DND-41 (cell line): ENCODE measurements at regions not wholly inside any gene's neighbourhood (a gene's known extent, or its start where the extent isn't known, plus 50 kb on each side); places are given as distances from the start of the nearest gene placed in this dataset.

Experiments used
- ATAC-seq: fragments of 200-7000 bp; cut with Tn5 transposase; 3 replicates; pipeline ENCODE4 v1.9.1; 2021; ENCODE audit warnings: low read depth; ENCODE audit not compliant: insufficient read depth
- DNase-seq: peaks from one replicate; pipeline ENCODE4 v3.0.0-alpha.2; 2020
- H2AFZ ChIP-seq: 2 replicates; pipeline ENCODE4 v1.6.0; 2012; ENCODE audit warnings: low read depth, low read length
- H3K27ac ChIP-seq: 2 replicates; pipeline ENCODE4 v1.5.1; 2012; ENCODE audit warnings: low read length, inconsistent platforms
- H3K27me3 ChIP-seq: fragments of 200-600 bp; sonication (generic); 2 replicates; pipeline ENCODE4 v1.6.0; 2012; ENCODE audit warnings: low read length, mild to moderate bottlenecking, inconsistent platforms; ENCODE audit not compliant: insufficient read depth, poor library complexity
- H3K36me3 ChIP-seq: 2 replicates; pipeline ENCODE4 v1.5.1; 2012; ENCODE audit warnings: low read length, inconsistent platforms; ENCODE audit not compliant: insufficient read depth
- H3K4me1 ChIP-seq: 2 replicates; pipeline ENCODE4 v1.5.1; 2012; ENCODE audit warnings: mild to moderate bottlenecking, low read length; ENCODE audit not compliant: insufficient read depth
- H3K4me2 ChIP-seq: 2 replicates; pipeline ENCODE4 v1.6.0; 2012; ENCODE audit warnings: mild to moderate bottlenecking, moderate library complexity, low read length, inconsistent platforms; ENCODE audit not compliant: insufficient read depth
- H3K4me3 ChIP-seq, 2 experiments: fragments of 200-600 bp in 1 of 2; shearing (Covaris generic) in 1 of 2; 2 replicates each; pipeline ENCODE4 v1.5.1; 2012 to 2016; ENCODE audit warnings: inconsistent platforms in 2 of 2, low read length in 2 of 2, mild to moderate bottlenecking in 2 of 2, low read depth in 1 of 2, moderate library complexity in 1 of 2
- H3K79me2 ChIP-seq: 2 replicates; pipeline ENCODE4 v1.6.0; 2012; ENCODE audit warnings: low read length, inconsistent platforms; ENCODE audit not compliant: insufficient read depth
- H3K9ac ChIP-seq: 2 replicates; pipeline ENCODE4 v1.6.0; 2012; ENCODE audit warnings: low read depth, mild to moderate bottlenecking, inconsistent platforms, low read length, moderate library complexity
- H3K9me3 ChIP-seq: 2 replicates; pipeline ENCODE4 v1.5.1; 2012; ENCODE audit warnings: low read length, moderate library complexity, mild to moderate bottlenecking, inconsistent platforms; ENCODE audit not compliant: insufficient read depth, severe bottlenecking
- H4K20me1 ChIP-seq: 2 replicates; pipeline ENCODE4 v1.6.0; 2012; ENCODE audit warnings: low read length; ENCODE audit not compliant: insufficient read depth
- EZH2 ChIP-seq: IDR thresholded peaks from 3 replicates; pipeline ENCODE4 v1.6.1; 2012; ENCODE audit warnings: borderline replicate concordance, low read depth, mild to moderate bottlenecking, moderate library complexity, low read length, inconsistent platforms; ENCODE audit not compliant: severe bottlenecking
- TF ChIP-seq, protein P1 (sequence below): IDR thresholded peaks from 2 replicates; pipeline ENCODE4 v1.5.1; 2012; ENCODE audit warnings: borderline replicate concordance, low read length, moderate library complexity, mild to moderate bottlenecking; ENCODE audit not compliant: poor library complexity, severe bottlenecking; ENCODE audit errors: extremely low read depth

- no peak for TF ChIP-seq EZH2
- TF ChIP-seq, protein P1, sequence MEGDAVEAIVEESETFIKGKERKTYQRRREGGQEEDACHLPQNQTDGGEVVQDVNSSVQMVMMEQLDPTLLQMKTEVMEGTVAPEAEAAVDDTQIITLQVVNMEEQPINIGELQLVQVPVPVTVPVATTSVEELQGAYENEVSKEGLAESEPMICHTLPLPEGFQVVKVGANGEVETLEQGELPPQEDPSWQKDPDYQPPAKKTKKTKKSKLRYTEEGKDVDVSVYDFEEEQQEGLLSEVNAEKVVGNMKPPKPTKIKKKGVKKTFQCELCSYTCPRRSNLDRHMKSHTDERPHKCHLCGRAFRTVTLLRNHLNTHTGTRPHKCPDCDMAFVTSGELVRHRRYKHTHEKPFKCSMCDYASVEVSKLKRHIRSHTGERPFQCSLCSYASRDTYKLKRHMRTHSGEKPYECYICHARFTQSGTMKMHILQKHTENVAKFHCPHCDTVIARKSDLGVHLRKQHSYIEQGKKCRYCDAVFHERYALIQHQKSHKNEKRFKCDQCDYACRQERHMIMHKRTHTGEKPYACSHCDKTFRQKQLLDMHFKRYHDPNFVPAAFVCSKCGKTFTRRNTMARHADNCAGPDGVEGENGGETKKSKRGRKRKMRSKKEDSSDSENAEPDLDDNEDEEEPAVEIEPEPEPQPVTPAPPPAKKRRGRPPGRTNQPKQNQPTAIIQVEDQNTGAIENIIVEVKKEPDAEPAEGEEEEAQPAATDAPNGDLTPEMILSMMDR: no peak
- Histone ChIP-seq H2AFZ (no peak overlapping the region), H3K9me3 (no peaks in the 10 kb centered on the region), H4K20me1 (no peaks in the 10 kb centered on the region), H3K9ac (no peak overlapping the region), H3K4me3 (no peak overlapping the region), H3K27me3 (no peaks in the 10 kb centered on the region), H3K79me2 (no peaks in the 10 kb centered on the region), H3K4me1 (no peaks in the 10 kb centered on the region), H3K36me3 (no peaks in the 10 kb centered on the region), H3K4me2 (no peak overlapping the region), H3K27ac (no peak overlapping the region)
- ATAC-seq (no peak), DNase-seq (no peak)
Observed at GRCh38 chr9:79925326-79925725, 353.6 kb downstream of the TLE4 start.

GRCh38 chr9:79924836-79925235 is 353.1 kb downstream of the TLE4 start:
- ATAC-seq (no peak), DNase-seq (no peak)
- Histone ChIP-seq H3K27ac (no peak overlapping the region), H3K9me3 (no peaks in the 10 kb centered on the region), H2AFZ (no peak overlapping the region), H3K9ac (no peak overlapping the region), H3K27me3 (no peaks in the 10 kb centered on the region), H3K36me3 (no peaks in the 10 kb centered on the region), H3K4me2 (no peak overlapping the region), H3K79me2 (no peaks in the 10 kb centered on the region), H3K4me3 (no peak overlapping the region), H3K4me1 (no peaks in the 10 kb centered on the region), H4K20me1 (no peaks in the 10 kb centered on the region)
- TF ChIP-seq EZH2: no peak
- TF ChIP-seq, protein P1: no peak

DNA sequence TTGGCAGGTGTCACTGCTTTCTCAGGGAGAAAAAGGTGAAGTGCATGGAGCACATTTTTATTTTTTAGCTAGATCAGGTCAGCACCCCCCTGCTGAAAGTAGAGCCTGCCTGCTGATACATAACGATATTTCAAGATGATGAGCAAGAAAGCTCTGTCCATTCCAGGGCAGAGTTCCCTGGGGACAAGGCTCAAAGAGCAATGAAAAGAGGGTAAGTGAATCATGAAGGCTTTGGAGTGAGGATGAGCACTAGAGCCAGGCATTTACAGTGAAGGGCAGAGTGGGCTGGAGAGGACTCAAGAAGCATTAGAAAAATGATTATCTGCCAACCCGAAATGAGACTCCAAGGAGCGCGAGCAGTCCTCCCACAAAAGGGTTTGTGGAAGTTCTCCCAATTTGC is 345.7 kb downstream of the TLE4 start:
- Histone ChIP-seq H3K4me1 (no peaks in the 10 kb centered on the region), H3K79me2 (no peaks in the 10 kb centered on the region), H3K27ac (no peak overlapping the region), H3K4me2 (no peak overlapping the region), H3K36me3 (no peaks in the 10 kb centered on the region), H3K4me3 (no peak overlapping the region), H2AFZ (no peak overlapping the region), H3K9me3 (no peaks in the 10 kb centered on the region), H3K27me3 (no peaks in the 10 kb centered on the region), H3K9ac (no peak overlapping the region), H4K20me1 (no peaks in the 10 kb centered on the region)
- ATAC-seq (no peak), DNase-seq (no peak)
- TF ChIP-seq EZH2: no peak
- TF ChIP-seq, protein P1: no peak

DNA sequence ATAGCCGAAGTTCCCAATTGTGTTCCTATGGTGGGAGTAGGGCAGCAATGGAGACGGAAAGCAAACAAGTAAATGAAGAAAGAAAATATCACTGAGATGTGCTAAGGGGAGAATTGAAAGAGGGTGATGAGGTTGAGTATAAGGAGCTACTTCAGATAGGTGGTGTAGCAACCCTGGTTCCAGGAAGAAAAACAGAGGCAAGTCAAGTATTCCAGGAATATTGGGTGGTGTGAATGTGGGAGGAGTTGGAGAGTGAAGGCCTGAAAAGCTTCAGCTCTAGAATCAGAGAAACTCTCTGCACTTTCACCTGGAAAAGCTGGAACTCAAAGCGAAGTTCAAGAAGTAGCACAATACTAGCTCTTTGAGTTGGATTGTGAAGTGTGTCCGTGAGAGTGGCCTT is 342.1 kb downstream of the TLE4 start:
- H4K20me1 ChIP-seq: no peaks in the 10 kb centered on the region
- no peak for DNase-seq
- no peaks in the 10 kb centered on the region for H3K9me3 ChIP-seq
- no peak overlapping the region for H3K27ac ChIP-seq
- H2AFZ ChIP-seq: no peak overlapping the region
- TF ChIP-seq EZH2: no peak
- TF ChIP-seq, protein P1: no peak
- no peak overlapping the region for H3K4me2 ChIP-seq
- ATAC-seq: no peak
- no peaks in the 10 kb centered on the region for H3K27me3 ChIP-seq
- no peak overlapping the region for H3K9ac ChIP-seq
- H3K4me1 ChIP-seq: no peaks in the 10 kb centered on the region
- no peaks in the 10 kb centered on the region for H3K79me2 ChIP-seq
- no peak overlapping the region for H3K4me3 ChIP-seq
- no peaks in the 10 kb centered on the region for H3K36me3 ChIP-seq
